Stimulated activated naive CD8-positive, alpha-beta T cell treated with anti-CD3 and anti-CD28 coated beads, Interleukin-15, Interleukin-2, amounts not matched to agents 100 ng/mL and 50 ng/mL, for 24 hours (primary cell): ENCODE measurements at regions not wholly inside any gene's neighbourhood (a gene's known extent, or its start where the extent isn't known, plus 50 kb on each side); places are given as distances from the start of the nearest gene placed in this dataset.

Experiments used
- H3K27ac Mint-ChIP-seq: one replicate; pipeline ENCODE4 v1.8.0; 2021; ENCODE audit warnings: mild to moderate bottlenecking, mixed read lengths
- H3K27me3 Mint-ChIP-seq: one replicate; pipeline ENCODE4 v1.8.0; 2021; ENCODE audit warnings: mixed read lengths
- H3K36me3 Mint-ChIP-seq: one replicate; pipeline ENCODE4 v1.8.0; 2021; ENCODE audit warnings: low read depth, mixed read lengths
- H3K4me1 Mint-ChIP-seq: one replicate; pipeline ENCODE4 v1.8.0; 2021; ENCODE audit warnings: low read depth, mixed read lengths
- H3K4me3 Mint-ChIP-seq: one replicate; pipeline ENCODE4 v1.8.0; 2021; ENCODE audit warnings: mild to moderate bottlenecking, mixed read lengths
- H3K9me3 Mint-ChIP-seq: one replicate; pipeline ENCODE4 v1.8.0; 2021; ENCODE audit warnings: mixed read lengths

- Mint-ChIP-seq H3K9me3 (no peaks in the 10 kb centered on the region), H3K27ac (no peak overlapping the region), H3K27me3 (no peaks in the 10 kb centered on the region), H3K36me3 (no peaks in the 10 kb centered on the region), H3K4me3 (no peak overlapping the region), H3K4me1 (no peaks in the 10 kb centered on the region)
Measured at GRCh38 chr6:22883061-22883717, 313.8 kb downstream of the HDGFL1 start.

DNA sequence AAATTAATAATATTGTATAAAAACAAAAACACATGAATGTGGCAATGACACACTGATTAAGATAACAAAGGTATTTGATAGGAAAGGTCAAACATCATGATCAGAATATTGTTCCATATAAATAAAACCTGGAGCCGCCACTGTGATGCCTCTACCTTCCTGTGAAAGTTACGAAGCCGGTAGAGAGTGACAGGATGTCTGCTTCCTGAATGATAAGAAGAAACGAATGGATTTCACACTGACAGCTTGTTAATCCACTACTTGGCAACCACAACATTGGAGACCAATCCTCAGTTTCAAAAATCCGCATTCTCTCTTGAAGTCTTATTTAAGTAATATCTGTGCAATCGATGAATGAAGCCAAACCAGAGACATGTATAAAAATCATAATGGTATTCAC is 315.1 kb downstream of the HDGFL1 start:
- H3K27ac Mint-ChIP-seq, result no peak overlapping the region
- no peak overlapping the region for H3K4me3 Mint-ChIP-seq
- no peaks in the 10 kb centered on the region for H3K4me1 Mint-ChIP-seq
- H3K27me3 Mint-ChIP-seq, result no peaks in the 10 kb centered on the region
- H3K9me3 Mint-ChIP-seq, result no peaks in the 10 kb centered on the region
- no peaks in the 10 kb centered on the region for H3K36me3 Mint-ChIP-seq

- H3K9me3 Mint-ChIP-seq, result no peaks in the 10 kb centered on the region
- no peak overlapping the region for H3K27ac Mint-ChIP-seq
- H3K27me3 Mint-ChIP-seq, result no peaks in the 10 kb centered on the region
- no peaks in the 10 kb centered on the region for H3K36me3 Mint-ChIP-seq
- no peaks in the 10 kb centered on the region for H3K4me1 Mint-ChIP-seq
- no peak overlapping the region for H3K4me3 Mint-ChIP-seq
Measured at GRCh38 chr6:22886650-22887581, 317.6 kb downstream of the HDGFL1 start.

GRCh38 chr6:22888163-22888752 is 318.9 kb downstream of the HDGFL1 start:
- no peaks in the 10 kb centered on the region for H3K4me1 Mint-ChIP-seq
- no peak overlapping the region for H3K27ac Mint-ChIP-seq
- no peaks in the 10 kb centered on the region for H3K9me3 Mint-ChIP-seq
- H3K4me3 Mint-ChIP-seq, result no peak overlapping the region
- no peaks in the 10 kb centered on the region for H3K36me3 Mint-ChIP-seq
- H3K27me3 Mint-ChIP-seq, result no peaks in the 10 kb centered on the region

- Mint-ChIP-seq H3K27me3 (no peaks in the 10 kb centered on the region), H3K4me3 (no peak overlapping the region), H3K36me3 (no peaks in the 10 kb centered on the region), H3K4me1 (no peaks in the 10 kb centered on the region), H3K27ac (no peak overlapping the region), H3K9me3 (peaks cover 4% of the 10 kb centered on the region)
Measured at GRCh38 chr6:22891934-22892333, 322.6 kb downstream of the HDGFL1 start.

DNA sequence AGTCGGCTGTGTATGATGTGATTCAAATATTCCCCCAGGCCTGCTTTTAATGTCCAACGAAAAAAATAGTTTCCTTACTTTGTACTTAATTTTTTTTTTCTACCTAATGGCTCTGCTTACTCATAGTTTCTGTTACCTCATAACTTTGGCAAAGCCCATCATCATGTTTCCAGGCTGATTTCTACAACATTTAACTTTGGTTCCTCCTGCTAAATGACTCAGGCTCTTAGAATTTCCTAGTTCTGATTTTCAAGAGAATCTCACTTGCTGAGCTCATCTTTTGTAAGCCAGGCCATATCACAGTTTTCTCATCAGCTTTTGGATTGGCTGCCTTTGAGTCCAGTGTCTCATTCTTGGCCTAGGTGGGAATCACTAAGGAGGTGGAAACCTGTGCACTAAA is 323.1 kb downstream of the HDGFL1 start:
- H3K4me3 Mint-ChIP-seq, result no peak overlapping the region
- H3K36me3 Mint-ChIP-seq, result no peaks in the 10 kb centered on the region
- peaks cover 4% of the 10 kb centered on the region for H3K9me3 Mint-ChIP-seq
- no peaks in the 10 kb centered on the region for H3K27me3 Mint-ChIP-seq
- no peaks in the 10 kb centered on the region for H3K4me1 Mint-ChIP-seq
- H3K27ac Mint-ChIP-seq, result no peak overlapping the region

- Mint-ChIP-seq H3K4me3 (no peak overlapping the region), H3K4me1 (no peaks in the 10 kb centered on the region), H3K27me3 (no peaks in the 10 kb centered on the region), H3K9me3 (peaks cover 4% of the 10 kb centered on the region), H3K27ac (no peak overlapping the region), H3K36me3 (no peaks in the 10 kb centered on the region)
Measured at GRCh38 chr6:22896696-22897095, 327.3 kb downstream of the HDGFL1 start.

DNA sequence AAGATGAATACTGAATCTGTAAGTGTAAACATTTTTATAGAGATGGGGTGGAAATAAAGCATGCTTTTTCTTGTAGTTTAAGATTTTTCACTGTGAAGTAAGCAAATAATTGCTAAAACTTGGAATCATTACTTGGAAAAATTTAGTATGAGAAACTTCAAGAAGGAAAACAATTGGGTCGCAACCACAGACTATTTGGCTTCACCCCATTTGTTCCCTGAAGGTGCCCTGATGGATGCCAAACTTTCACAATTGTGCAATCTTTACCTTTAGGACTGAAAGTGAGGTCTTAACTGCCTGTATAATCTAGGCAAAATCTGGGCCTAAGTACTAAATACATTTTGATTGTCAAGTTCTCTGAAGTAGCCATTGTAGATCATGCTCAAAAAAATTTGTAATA is 330.1 kb downstream of the HDGFL1 start:
- H3K27ac Mint-ChIP-seq, result no peak overlapping the region
- H3K27me3 Mint-ChIP-seq, result no peaks in the 10 kb centered on the region
- H3K4me3 Mint-ChIP-seq, result no peak overlapping the region

GRCh38 chr6:22903826-22904225 is 334.5 kb downstream of the HDGFL1 start:
- Mint-ChIP-seq H3K4me1 (no peaks in the 10 kb centered on the region), H3K36me3 (no peaks in the 10 kb centered on the region), H3K27ac (no peak overlapping the region), H3K4me3 (no peak overlapping the region), H3K9me3 (peaks cover 4% of the 10 kb centered on the region), H3K27me3 (no peaks in the 10 kb centered on the region)

More for the DNA sequence above, 330.1 kb downstream of the HDGFL1 start:
- Mint-ChIP-seq H3K36me3 (no peaks in the 10 kb centered on the region), H3K4me1 (no peaks in the 10 kb centered on the region), H3K9me3 (no peaks in the 10 kb centered on the region)

GRCh38 chr6:22904431-22904830 is 335.1 kb downstream of the HDGFL1 start:
- Mint-ChIP-seq H3K4me1 (no peaks in the 10 kb centered on the region), H3K36me3 (no peaks in the 10 kb centered on the region), H3K27ac (no peak overlapping the region), H3K4me3 (no peak overlapping the region), H3K27me3 (no peaks in the 10 kb centered on the region), H3K9me3 (peaks cover 4% of the 10 kb centered on the region)

DNA sequence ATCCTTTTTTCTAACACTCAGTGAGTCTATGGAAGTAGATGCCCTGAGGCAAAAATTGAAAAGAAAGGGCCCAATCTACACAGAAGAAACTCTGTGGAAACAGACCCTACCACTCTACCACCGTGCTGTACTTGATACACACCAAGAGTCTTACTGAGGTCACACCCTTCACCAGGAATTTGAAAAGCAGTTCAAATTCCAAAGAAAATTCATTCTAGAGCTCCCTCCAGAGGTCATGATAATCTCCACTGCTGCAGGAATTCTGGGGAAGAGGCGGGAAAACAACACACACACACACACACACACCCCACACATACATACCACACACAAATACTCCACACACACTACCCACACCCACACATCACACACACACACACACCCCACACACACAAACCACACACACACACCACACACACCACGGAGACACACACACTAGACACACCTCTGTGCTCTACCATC is 336.8 kb downstream of the HDGFL1 start:
- H3K4me3 Mint-ChIP-seq, result no peak overlapping the region
- no peaks in the 10 kb centered on the region for H3K36me3 Mint-ChIP-seq
- no peaks in the 10 kb centered on the region for H3K27me3 Mint-ChIP-seq
- no peak overlapping the region for H3K27ac Mint-ChIP-seq
- peaks cover 4% of the 10 kb centered on the region for H3K9me3 Mint-ChIP-seq
- H3K4me1 Mint-ChIP-seq, result no peaks in the 10 kb centered on the region

DNA sequence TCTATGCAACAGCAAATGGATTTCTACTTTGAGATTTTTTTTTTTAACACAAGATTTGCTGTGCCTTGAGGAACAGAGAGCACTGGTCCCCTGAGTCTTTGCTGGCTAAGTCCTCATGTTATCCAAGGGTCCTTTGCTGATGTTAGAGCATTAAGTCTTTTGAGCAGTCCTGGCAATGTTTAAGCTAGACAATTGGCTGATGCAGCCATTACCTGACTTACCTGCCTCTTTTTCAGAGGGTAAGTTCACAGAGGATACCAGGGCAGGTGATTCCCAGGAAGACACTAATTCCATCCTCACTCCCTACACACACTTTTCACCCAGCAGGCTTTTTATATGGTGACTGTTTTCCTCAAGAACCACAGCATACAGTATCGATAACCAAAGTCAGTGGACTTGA is 337.7 kb downstream of the HDGFL1 start:
- no peak overlapping the region for H3K27ac Mint-ChIP-seq
- H3K36me3 Mint-ChIP-seq, result no peaks in the 10 kb centered on the region
- H3K27me3 Mint-ChIP-seq, result no peaks in the 10 kb centered on the region
- no peaks in the 10 kb centered on the region for H3K4me1 Mint-ChIP-seq
- H3K9me3 Mint-ChIP-seq, result peaks cover 4% of the 10 kb centered on the region
- no peak overlapping the region for H3K4me3 Mint-ChIP-seq

DNA sequence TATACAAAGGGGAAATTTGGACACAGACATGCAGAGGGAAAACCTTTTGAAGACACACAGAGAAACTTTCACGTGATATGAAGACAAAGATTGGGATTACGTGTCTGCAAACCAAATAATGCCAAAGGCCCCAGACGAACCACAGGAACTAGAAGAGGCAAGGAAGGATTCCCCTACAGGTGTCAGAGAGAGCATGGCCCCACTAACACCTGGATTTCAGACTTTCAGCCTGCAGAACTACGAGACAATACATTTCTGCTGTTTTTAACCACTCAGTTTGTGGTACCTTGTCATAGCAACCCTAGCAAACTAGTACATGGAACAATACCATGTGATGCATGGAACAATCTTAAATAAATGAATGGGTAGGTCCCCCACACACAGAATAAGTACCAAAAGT is 341.0 kb downstream of the HDGFL1 start:
- no peaks in the 10 kb centered on the region for H3K36me3 Mint-ChIP-seq
- H3K27me3 Mint-ChIP-seq, result no peaks in the 10 kb centered on the region
- no peaks in the 10 kb centered on the region for H3K4me1 Mint-ChIP-seq
- no peak overlapping the region for H3K4me3 Mint-ChIP-seq
- H3K27ac Mint-ChIP-seq, result no peak overlapping the region
- H3K9me3 Mint-ChIP-seq, result peaks cover 4% of the 10 kb centered on the region

DNA sequence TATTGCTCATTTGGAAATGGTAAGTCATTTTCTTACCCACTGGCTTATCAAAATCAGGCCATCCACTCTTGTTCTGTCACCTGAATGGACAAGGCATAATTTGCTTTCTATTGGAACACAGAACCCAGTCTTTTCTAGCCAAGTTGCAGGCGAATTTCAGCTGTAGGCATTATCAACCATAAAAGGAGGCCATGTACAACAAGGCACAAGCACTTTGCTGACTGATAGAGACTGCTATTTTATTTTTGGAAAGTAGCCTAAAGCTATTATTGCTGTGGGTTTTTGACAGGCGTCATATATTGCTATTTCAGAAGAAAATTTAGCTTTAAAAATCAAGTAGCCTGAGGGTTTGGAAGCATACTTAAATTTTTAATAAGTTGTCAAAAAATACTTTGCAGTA is 344.2 kb downstream of the HDGFL1 start:
- H3K27ac Mint-ChIP-seq, result no peak overlapping the region
- H3K4me3 Mint-ChIP-seq, result no peak overlapping the region
- no peaks in the 10 kb centered on the region for H3K36me3 Mint-ChIP-seq
- peaks cover 5% of the 10 kb centered on the region for H3K27me3 Mint-ChIP-seq
- peaks cover 5% of the 10 kb centered on the region for H3K9me3 Mint-ChIP-seq
- H3K4me1 Mint-ChIP-seq, result no peaks in the 10 kb centered on the region

DNA sequence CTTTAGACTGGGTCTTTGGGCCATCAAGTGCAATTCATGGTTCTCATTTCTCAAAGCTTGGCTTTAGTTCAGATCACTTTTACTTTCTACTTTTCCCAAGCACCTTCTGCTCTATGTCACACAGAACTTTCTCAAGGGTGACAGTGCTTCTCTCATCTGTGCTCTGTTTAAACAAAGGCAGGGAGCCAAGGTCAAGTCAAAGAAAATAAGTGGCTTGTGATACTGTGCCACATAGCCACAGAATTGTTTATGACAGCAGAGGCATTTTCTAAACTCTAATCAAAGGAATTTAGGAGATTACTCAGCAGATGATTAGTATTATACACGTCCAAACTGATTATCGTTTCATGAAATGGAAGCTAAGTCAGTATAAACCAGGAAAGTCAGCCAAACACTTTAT is 348.0 kb downstream of the HDGFL1 start:
- H3K36me3 Mint-ChIP-seq, result no peaks in the 10 kb centered on the region
- H3K4me3 Mint-ChIP-seq, result no peak overlapping the region
- H3K9me3 Mint-ChIP-seq, result peaks cover 14% of the 10 kb centered on the region
- peaks cover 5% of the 10 kb centered on the region for H3K27me3 Mint-ChIP-seq
- H3K4me1 Mint-ChIP-seq, result no peaks in the 10 kb centered on the region
- H3K27ac Mint-ChIP-seq, result no peak overlapping the region
